KMS-11 (cell line): ENCODE measurements at regions not wholly inside any gene's neighbourhood (a gene's known extent, or its start where the extent isn't known, plus 50 kb on each side); places are given as distances from the start of the nearest gene placed in this dataset.

ENCODE experiments used
- H2AFZ ChIP-seq: fragments of 200-600 bp; sonication (generic); 2 replicates; pipeline ENCODE4 v1.6.1; 2016; ENCODE audit warnings: antibody characterized with exemption, mixed run types, low read depth
- H3K27ac ChIP-seq: fragments of 200-600 bp; sonication (generic); 2 replicates; pipeline ENCODE4 v1.6.1; 2016; ENCODE audit warnings: mild to moderate bottlenecking, mixed run types
- H3K27me3 ChIP-seq: fragments of 200-600 bp; sonication (generic); 2 replicates; pipeline ENCODE4 v1.6.1; 2017; ENCODE audit warnings: mild to moderate bottlenecking, low read depth, mixed run types, moderate library complexity; ENCODE audit not compliant: insufficient read depth
- H3K36me3 ChIP-seq: fragments of 200-600 bp; sonication (generic); 2 replicates; pipeline ENCODE4 v1.6.1; 2017; ENCODE audit warnings: mild to moderate bottlenecking, mixed run types; ENCODE audit not compliant: insufficient read depth
- H3K4me1 ChIP-seq: fragments of 200-600 bp; sonication (generic); 2 replicates; pipeline ENCODE4 v1.6.1; 2016; ENCODE audit warnings: mild to moderate bottlenecking, low read depth, mixed run types; ENCODE audit not compliant: poor library complexity, severe bottlenecking
- H3K4me2 ChIP-seq: fragments of 200-600 bp; sonication (generic); 2 replicates; pipeline ENCODE4 v1.7.0; 2016; ENCODE audit warnings: mild to moderate bottlenecking, mixed run types
- H3K4me3 ChIP-seq: fragments of 200-600 bp; sonication (generic); IDR thresholded peaks from 2 replicates; pipeline ENCODE4 v1.6.1; 2017; ENCODE audit warnings: low read depth, low read length, mixed read lengths; ENCODE audit not compliant: insufficient read depth
- H3K79me2 ChIP-seq: fragments of 200-600 bp; sonication (generic); 2 replicates; pipeline ENCODE4 v1.6.1; 2016; ENCODE audit warnings: low read depth, mixed run types; ENCODE audit not compliant: insufficient read depth
- H3K9ac ChIP-seq: fragments of 200-600 bp; sonication (generic); 2 replicates; pipeline ENCODE4 v1.6.1; 2016; ENCODE audit warnings: mild to moderate bottlenecking, mixed run types
- H4K20me1 ChIP-seq: fragments of 200-600 bp; sonication (generic); 2 replicates; pipeline ENCODE4 v1.6.1; 2016; ENCODE audit warnings: mild to moderate bottlenecking, mixed run types; ENCODE audit not compliant: insufficient read depth
- CTCF ChIP-seq: fragments of 200-600 bp; sonication (generic); conservative IDR thresholded peaks from 2 replicates; pipeline ENCODE4 v1.6.1; 2017; ENCODE audit warnings: low read depth, mild to moderate bottlenecking, antibody characterized with exemption, low read length, moderate library complexity, mixed read lengths

- H2AFZ ChIP-seq = no peak overlapping the region
- no peak overlapping the region for H3K27ac ChIP-seq
- peaks cover 16% of the 10 kb centered on the region for H3K4me1 ChIP-seq
- H3K9ac ChIP-seq = no peak overlapping the region
- H4K20me1 ChIP-seq = no peaks in the 10 kb centered on the region
- H3K4me2 ChIP-seq = no peak overlapping the region
- no peak for TF ChIP-seq CTCF
- H3K79me2 ChIP-seq = no peaks in the 10 kb centered on the region
- H3K4me3 ChIP-seq = no peak overlapping the region
- H3K27me3 ChIP-seq = no peaks in the 10 kb centered on the region
- no peaks in the 10 kb centered on the region for H3K36me3 ChIP-seq
These were observed 102.1 kb downstream of the DIPK2A start for GRCh38 chr3:144073698-144074097.

DNA sequence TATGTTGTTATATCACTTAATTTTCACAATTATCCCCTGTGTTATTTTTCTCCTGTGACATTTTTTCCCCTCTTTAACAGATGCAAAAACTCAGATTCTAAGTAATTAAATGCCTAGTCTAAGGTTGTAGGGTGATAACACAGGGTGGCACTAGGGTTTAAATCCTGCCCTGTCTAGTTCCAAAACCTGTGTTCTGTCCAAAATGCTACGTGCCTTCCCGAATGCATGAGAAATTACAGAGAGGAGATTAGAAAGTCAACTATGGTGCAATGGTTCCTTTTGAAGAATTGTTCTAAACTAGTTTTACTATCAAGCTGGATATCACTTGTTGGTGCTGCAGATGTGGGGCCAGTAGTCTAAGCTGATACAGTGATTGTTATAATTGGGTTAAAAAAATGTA, 108.0 kb downstream of the DIPK2A start:
- no peak for TF ChIP-seq CTCF
- H3K79me2 ChIP-seq = no peaks in the 10 kb centered on the region

GRCh38 chr3:144084929-144085328, 113.3 kb downstream of the DIPK2A start:
- H3K9ac ChIP-seq = no peak overlapping the region
- no peak overlapping the region for H3K4me2 ChIP-seq
- no peak overlapping the region for H3K27ac ChIP-seq
- no peaks in the 10 kb centered on the region for H3K79me2 ChIP-seq
- no peak overlapping the region for H2AFZ ChIP-seq
- no peak for TF ChIP-seq CTCF
- H3K27me3 ChIP-seq = no peaks in the 10 kb centered on the region
- no peak overlapping the region for H3K4me3 ChIP-seq
- no peaks in the 10 kb centered on the region for H4K20me1 ChIP-seq
- no peaks in the 10 kb centered on the region for H3K4me1 ChIP-seq
- H3K36me3 ChIP-seq = no peaks in the 10 kb centered on the region

More for the DNA sequence above, 108.0 kb downstream of the DIPK2A start:
- Histone ChIP-seq H3K4me1 (peaks cover 3% of the 10 kb centered on the region), H3K4me3 (no peak overlapping the region), H2AFZ (no peak overlapping the region), H3K9ac (no peak overlapping the region), H3K27me3 (no peaks in the 10 kb centered on the region), H3K4me2 (no peak overlapping the region), H3K27ac (no peak overlapping the region), H4K20me1 (no peaks in the 10 kb centered on the region), H3K36me3 (no peaks in the 10 kb centered on the region)

GRCh38 chr3:144085964-144086363, 114.3 kb downstream of the DIPK2A start:
- no peak overlapping the region for H3K27ac ChIP-seq
- H3K4me3 ChIP-seq = no peak overlapping the region
- H3K4me1 ChIP-seq = no peaks in the 10 kb centered on the region
- H3K27me3 ChIP-seq = no peaks in the 10 kb centered on the region
- no peaks in the 10 kb centered on the region for H3K79me2 ChIP-seq
- H3K9ac ChIP-seq = no peak overlapping the region
- no peaks in the 10 kb centered on the region for H3K36me3 ChIP-seq
- H3K4me2 ChIP-seq = no peak overlapping the region
- no peak overlapping the region for H2AFZ ChIP-seq
- TF ChIP-seq CTCF = no peak
- no peaks in the 10 kb centered on the region for H4K20me1 ChIP-seq
